ENCODE measurements at regions not wholly inside any gene's neighbourhood (a gene's known extent, or its start where the extent isn't known, plus 50 kb on each side); places are given as distances from the start of the nearest gene placed in this dataset.

- ChIA-PET CTCF (interaction anchor here (1.3 kb wide), 1 partner anchor 130 kb away, joined by 3 read pairs; no protein-coding TSS in a partner anchor), POLR2A (no interaction called here), RAD21 (ENCODE audit: low non-redundant PET in 1 of 2, low total read pairs in 2 of 2, uncharacterized antibody in 2 of 2, unreplicated experiment in 2 of 2) (no interaction called here)
- no TSS peak for BruUV-seq (replicated peaks)
- intact Hi-C loops (cut with micrococcal nuclease), result loop anchor here (2.0 to 10.0 kb wide), 3 partner anchors 117 to 455 kb away; no protein-coding TSS in a partner anchor
- no peaks in the 10 kb centered on the region for H4K20me1 ChIP-seq (ENCODE audit: insufficient read depth)
- peaks cover 61% of the 10 kb centered on the region for H3K27me3 ChIP-seq (ENCODE audit: insufficient read depth, low read length)
- H3K79me2 ChIP-seq (ENCODE audit: insufficient read depth, low read length), result no peaks in the 10 kb centered on the region
- no peak overlapping the region for H3K4me2 ChIP-seq (ENCODE audit: low read length)
- no peaks in the 10 kb centered on the region for H3K36me3 ChIP-seq (ENCODE audit: control insufficient read depth in 1 of 2, insufficient read depth in 2 of 2, low read length in 2 of 2)
- no peaks in the 10 kb centered on the region for H3K9me2 ChIP-seq (ENCODE audit: insufficient read depth)
- H3K9ac ChIP-seq (ENCODE audit: low read length), result no peak overlapping the region
- DNase-seq (ENCODE audit: low read depth, low spot score) (no peak), ATAC-seq (no peak)
- H3K27ac ChIP-seq (ENCODE audit: low read depth, low read length), result no peak overlapping the region
- H3K9me3 ChIP-seq (ENCODE audit: control insufficient read depth in 1 of 2, insufficient read depth in 1 of 2, low read depth in 1 of 2, low read length in 2 of 2), result no peaks in the 10 kb centered on the region
- H3K4me3 ChIP-seq (replicated peaks in 1 of 2; ENCODE audit: low read depth in 1 of 2, low read length in 2 of 2), result no peak overlapping the region
- H3K4me1 ChIP-seq (ENCODE audit: control insufficient read depth in 1 of 2, insufficient read depth in 2 of 2, low read length in 2 of 2), result peaks cover 0 to 5% of the 10 kb centered on the region in 2 experiments; a peak in 1 of 4 replicates
- H2AFZ ChIP-seq (ENCODE audit: low read depth, low read length, poor library complexity, severe bottlenecking), result no peak overlapping the region
- TF ChIP-seq EGR1 (IDR thresholded peaks at IDR 0.05; ENCODE audit: low read depth), result no peak
- TF ChIP-seq EZH2phosphoT487 (IDR thresholded peaks at IDR 0.05; ENCODE audit: borderline replicate concordance), result no peak
- no peak for TF ChIP-seq ZBTB33 (IDR thresholded peaks at IDR 0.05; ENCODE audit: extremely low read depth, insufficient replicate concordance, low read length)
- no peak for TF ChIP-seq REST (IDR thresholded peaks at IDR 0.05; ENCODE audit: low read depth)
- TF ChIP-seq FOSL1 (IDR thresholded peaks at IDR 0.05; ENCODE audit: low read depth), result no peak
- no peak for TF ChIP-seq POLR2AphosphoS5 (IDR thresholded peaks at IDR 0.05; ENCODE audit: low read depth, low read length)
- TF ChIP-seq ZFX (IDR thresholded peaks at IDR 0.05), result no peak
- TF ChIP-seq CBX3 (IDR thresholded peaks at IDR 0.05; ENCODE audit: low read depth), result no peak
- TF ChIP-seq RAD21 (IDR thresholded peaks at IDR 0.05; ENCODE audit: low read depth), result no peak
- no peak for TF ChIP-seq ATF3 (IDR thresholded peaks at IDR 0.05)
- no peak for TF ChIP-seq CEBPB (IDR thresholded peaks at IDR 0.05; ENCODE audit: low read depth)
- TF ChIP-seq ELF1 (IDR thresholded peaks at IDR 0.05; ENCODE audit: borderline replicate concordance, low read depth), result no peak
Observed at GRCh38 chr17:73711916-73712315, 67.7 kb upstream of the SDK2 start.

Measured in HCT116 (cell line).